CD4-positive, alpha-beta T cell (primary cell): ENCODE measurements at regions not wholly inside any gene's neighbourhood (a gene's known extent, or its start where the extent isn't known, plus 50 kb on each side); places are given as distances from the start of the nearest gene placed in this dataset.

Source experiments
- ATAC-seq: fragments of 200-7000 bp; cut with Tn5 transposase; one replicate; pipeline ENCODE4 v1.10.0; 2022; ENCODE audit warnings: mild to moderate bottlenecking; ENCODE audit not compliant: poor library complexity
- CTCF ChIA-PET: fragments of 350-600 bp; sonication (Branson Sonifier 250); formaldehyde crosslinking; loops from one replicate; lab custom pipeline; 2021; ENCODE audit warnings: antibody characterized with exemption, inconsistent platforms; lab: Charles Lee
- POLR2A ChIA-PET: fragments of 350-600 bp; sonication (Branson Sonifier 250); formaldehyde crosslinking; loops from one replicate; lab custom pipeline; 2021; ENCODE audit warnings: antibody characterized with exemption, inconsistent platforms; lab: Charles Lee
- DNase-seq, 14 experiments: peaks; one replicate each; pipeline ENCODE4 v3.0.0-alpha.2; 2013 to 2020; ENCODE audit warnings: mixed read lengths in 2 of 14
- H3K27ac ChIP-seq, 2 donors: one replicate each; pipeline versions ENCODE4 v1.5.1 to v1.7.0; 2013; ENCODE audit warnings: low read length in 2 of 2, low read depth in 1 of 2, mild to moderate bottlenecking in 1 of 2
- H3K27me3 ChIP-seq, 2 experiments: 1 replicate in 1 of 2; 2 replicates in 1 of 2; pipeline versions ENCODE4 v1.6.1 to v1.7.0; 2013; ENCODE audit warnings: low read length in 2 of 2, control low read depth in 1 of 2, mild to moderate bottlenecking in 1 of 2, moderate library complexity in 1 of 2; ENCODE audit not compliant: insufficient read depth in 2 of 2, control insufficient read depth in 1 of 2
- H3K36me3 ChIP-seq: one replicate; pipeline ENCODE4 v1.6.1; 2013; ENCODE audit warnings: low read length, control low read depth; ENCODE audit not compliant: insufficient read depth
- H3K4me1 ChIP-seq: one replicate; pipeline ENCODE4 v1.6.1; 2013; ENCODE audit warnings: low read length, control low read depth; ENCODE audit not compliant: insufficient read depth
- H3K4me3 ChIP-seq: one replicate; pipeline ENCODE4 v1.5.1; 2013; ENCODE audit warnings: mild to moderate bottlenecking, low read length, moderate library complexity
- H3K9me3 ChIP-seq, 2 experiments: 1 replicate in 1 of 2; 2 replicates in 1 of 2; pipeline versions ENCODE4 v1.6.1 to v1.7.0; 2013; ENCODE audit warnings: low read length in 2 of 2, mild to moderate bottlenecking in 2 of 2, control low read depth in 1 of 2, moderate library complexity in 1 of 2; ENCODE audit not compliant: control insufficient read depth in 1 of 2, insufficient read depth in 1 of 2
- H3K27ac Mint-ChIP-seq: one replicate; pipeline ENCODE4 v1.8.0; 2020; ENCODE audit warnings: mixed read lengths
- H3K27me3 Mint-ChIP-seq: one replicate; pipeline ENCODE4 v1.8.0; 2021; ENCODE audit warnings: mixed read lengths
- H3K36me3 Mint-ChIP-seq: one replicate; pipeline ENCODE4 v1.8.0; 2021; ENCODE audit warnings: low read depth, mixed read lengths
- H3K4me1 Mint-ChIP-seq: one replicate; pipeline ENCODE4 v1.8.0; 2021; ENCODE audit warnings: low read depth, mixed read lengths
- H3K4me3 Mint-ChIP-seq: one replicate; pipeline ENCODE4 v1.8.0; 2020; ENCODE audit warnings: mild to moderate bottlenecking, mixed read lengths
- H3K9me3 Mint-ChIP-seq: one replicate; pipeline ENCODE4 v1.8.0; 2020; ENCODE audit warnings: mixed read lengths
- CTCF ChIP-seq: fragments of 200-600 bp; IDR thresholded peaks from one replicate; pipeline ENCODE4 v1.8.0; 2022; ENCODE audit warnings: antibody characterized with exemption, mild to moderate bottlenecking
- intact Hi-C, 2 experiments: fragments of 100-400 bp; cut with DNase I in 1 of 2; cut with micrococcal nuclease in 1 of 2; formaldehyde crosslinking; loops; one replicate each; pipeline versions ENCODE4 v1.15.1 to v1.9.0; 2023 to 2025; cut with DNase I, micrococcal nuclease

DNA sequence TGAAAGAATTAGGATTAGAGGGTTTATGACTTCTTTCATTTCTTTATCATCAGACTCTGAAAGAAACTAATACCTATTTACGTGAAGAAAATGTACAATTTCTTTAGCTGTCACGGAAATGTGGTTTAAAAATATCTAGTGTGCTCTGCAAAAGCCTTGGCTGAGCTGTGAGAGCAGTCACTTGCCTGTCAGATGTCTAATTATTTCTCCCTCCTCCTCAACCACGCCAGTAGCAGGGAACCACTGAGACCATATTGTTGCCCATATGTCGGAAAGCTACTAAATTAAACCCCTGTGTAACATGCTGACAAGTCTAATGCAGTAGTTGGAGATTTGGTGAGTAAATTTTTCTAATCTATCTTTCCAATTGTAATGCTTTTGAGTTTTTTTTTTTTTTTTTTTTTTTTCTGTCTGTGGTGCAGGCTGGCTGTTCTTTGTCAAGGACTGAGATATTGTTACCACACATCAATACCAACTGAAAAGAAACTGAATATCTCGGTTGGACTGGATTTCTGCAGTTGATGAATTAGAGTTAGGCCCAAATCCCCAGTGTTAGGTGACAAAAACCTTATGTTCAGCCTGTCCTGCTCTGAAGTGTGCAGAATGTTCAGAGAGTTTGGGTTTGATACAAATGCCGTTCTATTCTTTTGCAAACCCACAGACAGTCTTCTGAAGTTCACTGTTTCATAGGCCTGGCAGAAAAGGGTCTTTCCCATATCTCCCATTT, 302.9 kb upstream of the SYNCRIP start:
- Histone ChIP-seq H3K27me3 (no peaks in the 10 kb centered on the region), H3K27ac (no peak overlapping the region), H3K36me3 (no peaks in the 10 kb centered on the region), H3K4me3 (no peak overlapping the region), H3K4me1 (no peaks in the 10 kb centered on the region), H3K9me3 (peaks cover 0 to 4% of the 10 kb centered on the region in 2 experiments)
- Mint-ChIP-seq H3K36me3 (no peaks in the 10 kb centered on the region), H3K27me3 (no peaks in the 10 kb centered on the region), H3K4me1 (no peaks in the 10 kb centered on the region), H3K27ac (no peak overlapping the region), H3K9me3 (peaks cover 1% of the 10 kb centered on the region), H3K4me3 (no peak overlapping the region)
- ChIA-PET POLR2A (no interaction called here), CTCF (no interaction called here)
- ATAC-seq (no peak), DNase-seq (no peak)
- intact Hi-C loops = no loop called here
- TF ChIP-seq CTCF = no peak

GRCh38 chr6:85944776-85945175, 302.1 kb upstream of the SYNCRIP start:
- H3K27ac Mint-ChIP-seq = no peak overlapping the region
- intact Hi-C loops = no loop called here
- H3K4me3 Mint-ChIP-seq = no peak overlapping the region
- H3K36me3 Mint-ChIP-seq = no peaks in the 10 kb centered on the region
- CTCF ChIA-PET = no interaction called here
- no peak for TF ChIP-seq CTCF
- H3K27me3 ChIP-seq = no peaks in the 10 kb centered on the region
- H3K4me3 ChIP-seq = no peak overlapping the region
- H3K9me3 ChIP-seq = peaks cover 0 to 4% of the 10 kb centered on the region in 2 experiments
- POLR2A ChIA-PET = no interaction called here
- no peaks in the 10 kb centered on the region for H3K9me3 Mint-ChIP-seq
- no peaks in the 10 kb centered on the region for H3K4me1 Mint-ChIP-seq
- H3K27me3 Mint-ChIP-seq = no peaks in the 10 kb centered on the region
- DNase-seq = no peak
- no peak for ATAC-seq
- H3K36me3 ChIP-seq = no peaks in the 10 kb centered on the region
- H3K4me1 ChIP-seq = no peaks in the 10 kb centered on the region
- no peak overlapping the region for H3K27ac ChIP-seq

- H3K36me3 Mint-ChIP-seq = no peaks in the 10 kb centered on the region
- Histone ChIP-seq H3K27me3 (no peaks in the 10 kb centered on the region), H3K9me3 (peaks cover 0 to 9% of the 10 kb centered on the region in 2 experiments)
These were observed 300.2 kb upstream of the SYNCRIP start for GRCh38 chr6:85942844-85943243.

More at GRCh38 chr6:85942844-85943243, 300.2 kb upstream of the SYNCRIP start:
- no peak overlapping the region for H3K27ac ChIP-seq
- no peak for TF ChIP-seq CTCF
- ATAC-seq (no peak), DNase-seq (no peak)
- no peak overlapping the region for H3K27ac Mint-ChIP-seq
- no peak overlapping the region for H3K4me3 ChIP-seq
- no peaks in the 10 kb centered on the region for H3K4me1 Mint-ChIP-seq
- ChIA-PET POLR2A (no interaction called here), CTCF (no interaction called here)
- no peaks in the 10 kb centered on the region for H3K4me1 ChIP-seq
- intact Hi-C loops = no loop called here
- H3K36me3 ChIP-seq = no peaks in the 10 kb centered on the region
- no peaks in the 10 kb centered on the region for H3K27me3 Mint-ChIP-seq
- H3K4me3 Mint-ChIP-seq = no peak overlapping the region
- H3K9me3 Mint-ChIP-seq = no peaks in the 10 kb centered on the region
